NT2/D1 (cell line): ENCODE measurements at regions not wholly inside any gene's neighbourhood (a gene's known extent, or its start where the extent isn't known, plus 50 kb on each side); places are given as distances from the start of the nearest gene placed in this dataset.

Source experiments
- SUZ12 ChIP-seq: IDR thresholded peaks from 2 replicates; pipeline ENCODE4 v1.6.1; 2011; ENCODE audit not compliant: insufficient read length, insufficient read depth; ENCODE audit errors: extremely low read depth
- YY1 ChIP-seq: IDR thresholded peaks from 2 replicates; pipeline ENCODE4 v1.6.1; 2011; ENCODE audit not compliant: insufficient read length, insufficient read depth
- ZNF274 ChIP-seq: IDR thresholded peaks from 2 replicates; pipeline ENCODE4 v1.6.1; 2011; ENCODE audit warnings: mild to moderate bottlenecking, low read depth, low read length

GRCh38 chr3:35473956-35474355 is 165.4 kb upstream of the ARPP21 start:
- TF ChIP-seq ZNF274: no peak
- no peak for TF ChIP-seq YY1
- TF ChIP-seq SUZ12: no peak
